ENCODE measurements at regions not wholly inside any gene's neighbourhood (a gene's known extent, or its start where the extent isn't known, plus 50 kb on each side); places are given as distances from the start of the nearest gene placed in this dataset.

DNA sequence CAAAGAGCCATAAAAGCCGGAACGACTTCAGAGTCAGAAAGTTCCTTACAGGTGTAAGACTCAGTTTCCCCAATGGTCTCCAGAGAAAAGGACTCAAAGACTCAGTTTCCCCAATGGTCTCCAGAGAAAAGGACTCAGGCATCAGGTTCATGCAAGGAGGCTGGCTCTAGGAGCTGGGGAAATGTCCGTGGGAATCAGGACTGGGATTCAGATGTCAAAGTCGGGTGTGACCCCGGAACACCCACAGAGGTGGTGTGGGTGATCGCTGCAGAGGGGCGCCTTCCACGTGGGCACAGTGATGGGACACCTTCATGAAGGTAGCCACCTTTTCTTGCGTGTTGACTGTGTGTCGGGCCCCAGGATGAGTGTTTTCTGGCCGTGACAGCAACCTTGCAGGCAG, 340.8 kb downstream of the NPHP4 start:
- no peak for DNase-seq

DNA sequence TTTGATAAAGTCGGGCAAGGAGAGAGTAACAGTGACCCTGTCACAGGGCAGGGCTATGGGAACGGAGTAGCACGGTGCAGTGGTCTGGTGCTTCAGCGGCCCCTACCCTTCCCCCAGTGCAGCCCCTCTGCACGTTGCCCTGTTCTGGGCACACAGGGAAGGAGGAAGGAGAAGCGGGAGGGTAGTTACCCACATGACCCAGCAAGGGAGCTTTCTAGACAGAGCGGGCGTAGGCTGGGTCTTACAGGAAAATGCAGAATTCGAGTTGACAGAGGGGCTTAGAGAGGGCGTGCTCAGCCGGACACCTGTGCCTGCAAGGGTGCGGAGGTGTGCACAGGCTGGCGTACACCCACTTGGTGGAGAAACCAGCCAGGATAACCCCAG, 341.2 kb downstream of the NPHP4 start:
- no peak for DNase-seq

- DNase-seq = no peak
Measured at GRCh38 chr1:5650283-5651026, 341.8 kb downstream of the NPHP4 start.

GRCh38 chr1:5649795-5650194, 342.4 kb downstream of the NPHP4 start:
- no peak for DNase-seq

- no peak for DNase-seq
Measured at GRCh38 chr1:5649166-5649551, 343.1 kb downstream of the NPHP4 start.

GRCh38 chr1:5648410-5649165, 343.6 kb downstream of the NPHP4 start:
- no peak for DNase-seq

GRCh38 chr1:5647234-5647633, 345.0 kb downstream of the NPHP4 start:
- no peak for DNase-seq

DNA sequence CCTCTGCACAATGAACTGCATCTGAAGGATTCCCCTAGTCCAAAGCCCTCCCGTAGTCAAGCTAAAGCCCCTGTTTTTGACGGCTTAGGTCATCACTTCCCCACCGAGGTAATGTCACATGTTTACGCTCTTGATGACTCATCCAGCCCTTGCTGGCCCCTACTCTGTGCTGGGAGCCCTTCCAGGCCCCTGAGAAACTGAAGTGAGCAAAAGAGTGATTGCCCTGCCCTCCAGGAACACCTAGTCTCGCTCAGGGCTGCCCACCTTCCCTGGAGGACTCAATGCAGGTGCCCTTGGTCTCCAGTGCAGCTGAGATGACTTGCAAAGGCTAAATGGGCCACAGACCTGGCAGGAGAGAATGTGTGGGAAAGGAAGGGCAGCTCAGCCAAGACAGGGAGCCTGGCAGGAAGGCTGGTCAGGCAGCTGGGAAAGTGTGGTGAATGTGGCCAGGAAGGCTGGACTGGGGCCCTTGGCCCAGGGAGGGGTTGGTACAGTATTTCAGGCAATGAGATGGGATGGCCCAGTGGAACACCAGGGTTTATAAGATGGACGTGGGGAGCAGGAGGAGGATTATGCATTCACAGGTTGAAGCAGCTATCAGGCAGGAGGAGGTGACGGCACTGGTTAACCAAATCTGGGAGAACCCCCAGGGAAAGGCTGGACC, 345.6 kb downstream of the NPHP4 start:
- no peak for DNase-seq

GRCh38 chr1:5645929-5646328, 346.3 kb downstream of the NPHP4 start:
- DNase-seq = no peak

DNA sequence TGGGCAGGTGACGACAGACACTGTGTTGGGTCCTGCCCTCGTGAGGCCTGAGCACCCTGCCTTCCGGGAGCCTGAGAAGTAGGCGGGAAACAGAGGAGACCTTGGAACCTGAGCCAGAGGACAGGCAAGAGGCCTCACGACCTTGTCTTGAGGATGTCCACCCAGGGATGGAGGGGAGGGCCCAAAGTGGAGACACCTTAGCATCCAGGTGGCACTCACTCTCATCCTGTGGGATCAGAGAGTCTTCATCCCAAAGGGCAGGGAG, 347.2 kb downstream of the NPHP4 start:
- DNase-seq = no peak

DNA sequence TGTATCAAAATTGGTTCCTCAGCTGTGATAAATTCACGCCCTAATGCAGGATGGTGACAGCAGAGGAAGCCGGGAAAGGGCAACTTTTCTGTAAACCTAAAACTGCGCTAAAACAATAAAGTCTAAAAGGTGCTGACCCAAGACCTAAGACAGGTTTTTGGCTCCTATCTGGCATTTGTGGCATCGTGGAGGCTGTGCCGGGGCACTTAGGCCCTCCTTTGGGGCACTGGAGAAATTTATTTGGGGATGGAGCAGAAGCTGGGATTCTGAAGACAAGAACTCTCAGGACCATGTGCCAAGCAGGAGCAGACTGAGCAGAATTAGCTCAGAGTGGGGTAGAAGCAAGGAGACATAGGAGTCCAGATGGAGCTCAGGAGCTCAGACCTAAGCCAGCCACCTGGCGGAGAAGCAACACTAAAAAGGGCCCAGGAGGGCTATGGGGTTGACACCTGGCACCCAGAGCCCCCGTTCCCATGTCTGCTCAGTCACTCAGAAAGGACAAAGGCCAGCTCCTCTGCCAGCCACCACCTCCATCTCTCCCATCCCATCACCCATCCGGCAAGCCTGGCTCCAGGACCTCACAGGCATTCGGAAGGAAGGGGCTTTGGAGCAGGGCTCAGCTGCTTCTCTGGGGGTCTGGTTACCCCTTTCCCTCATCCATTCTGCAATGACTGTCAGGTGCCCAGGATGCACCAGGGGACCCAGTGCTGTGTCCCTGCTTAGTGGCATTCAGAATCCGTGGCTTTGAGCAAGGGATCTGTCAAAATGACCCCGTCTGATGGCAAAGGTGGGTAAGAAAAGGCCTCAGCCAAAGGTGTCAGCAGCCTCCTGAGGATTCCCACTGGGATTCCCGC, 347.7 kb downstream of the NPHP4 start:
- no peak for DNase-seq

- DNase-seq = no peak
Measured at GRCh38 chr1:5643360-5644107, 348.7 kb downstream of the NPHP4 start.

DNA sequence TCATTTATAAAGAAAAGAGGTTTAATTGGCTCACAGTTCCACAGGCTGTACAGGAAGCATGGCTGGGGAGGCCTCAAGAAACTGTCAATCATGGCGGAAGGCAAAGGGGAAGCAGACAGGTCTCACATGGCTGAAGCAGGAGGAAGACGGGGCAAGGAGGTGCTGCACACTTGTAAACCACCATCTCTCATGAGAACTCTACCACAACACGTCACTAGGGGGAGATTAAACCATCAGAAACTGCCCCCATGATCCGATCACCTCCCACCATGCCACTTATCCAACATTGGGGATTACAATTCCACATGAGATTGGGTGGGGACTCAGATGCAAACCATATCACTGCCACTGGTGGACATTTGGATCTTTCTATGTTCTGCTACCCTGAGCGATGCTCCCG, 351.4 kb downstream of the NPHP4 start:
- peak in 1 of 2 experiments; percentile 0 for DNase-seq

DNA sequence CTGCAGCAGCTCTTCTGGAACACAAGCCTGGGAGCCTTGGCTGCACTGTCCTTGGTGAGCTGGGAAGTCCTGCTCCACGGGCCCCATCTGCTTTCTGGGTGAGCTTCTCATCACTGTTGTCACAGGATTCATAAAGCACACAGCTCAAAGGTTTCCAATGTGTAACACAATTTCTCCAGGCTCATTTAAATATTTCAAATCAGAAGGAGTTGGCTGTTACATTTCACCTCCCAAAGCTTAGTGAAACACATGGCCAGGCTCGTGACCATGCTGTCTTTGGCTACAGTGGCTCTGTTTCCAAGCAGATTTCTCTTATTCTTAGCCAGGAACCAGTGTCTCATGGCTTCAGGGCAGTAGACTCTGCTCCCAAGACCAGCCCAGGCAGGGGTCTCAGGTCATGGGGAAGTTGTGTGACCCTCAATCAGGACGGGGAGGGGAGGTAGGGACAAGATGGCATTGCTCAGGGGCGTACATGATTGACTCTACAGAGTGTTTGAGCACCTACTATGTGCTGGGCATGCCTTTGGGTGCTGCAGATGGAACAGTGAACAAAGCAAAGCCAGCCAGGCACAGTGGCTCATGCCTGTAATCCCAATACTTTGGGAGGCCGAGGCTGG, 353.0 kb downstream of the NPHP4 start:
- no peak for DNase-seq

DNA sequence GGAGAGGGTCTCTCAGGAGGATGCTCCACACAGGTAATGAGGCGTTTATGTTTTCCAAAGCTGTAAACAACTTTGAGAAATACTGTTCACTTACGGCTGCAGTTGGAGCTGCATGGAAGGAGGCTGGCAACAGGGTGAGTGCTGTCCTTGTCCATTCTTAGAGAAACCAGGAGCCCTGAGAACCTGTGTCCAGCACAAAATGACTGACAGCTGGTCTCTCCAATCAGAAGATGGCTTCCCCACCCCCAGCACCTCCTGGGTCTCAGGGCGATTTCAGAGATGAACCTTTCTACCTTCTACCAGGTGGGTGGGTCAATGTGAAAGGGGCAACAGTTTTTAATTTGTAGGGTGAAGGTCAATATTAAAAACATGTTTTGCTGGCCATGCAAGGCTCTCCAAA, 353.6 kb downstream of the NPHP4 start:
- DNase-seq = no peak

DNA sequence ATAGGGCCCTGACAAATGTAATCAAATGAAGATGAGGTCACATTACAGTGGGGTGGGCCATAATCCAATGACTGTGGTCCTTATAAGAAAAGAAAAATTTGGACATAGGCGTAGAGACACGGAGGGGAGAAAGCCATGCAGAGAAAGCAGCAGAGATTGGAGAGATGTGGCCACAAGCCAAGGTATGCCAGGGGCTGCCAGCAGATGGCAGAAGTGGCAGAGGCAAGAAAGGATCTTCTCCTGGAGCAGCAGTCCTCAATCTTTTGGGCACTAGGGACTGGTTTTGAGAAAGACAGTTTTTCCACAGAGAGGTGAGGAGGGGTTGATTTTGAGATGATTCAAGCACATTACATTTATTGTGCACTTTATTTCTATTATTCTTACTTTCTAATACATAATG, 355.1 kb downstream of the NPHP4 start:
- DNase-seq = peak in 1 of 2 experiments; percentile 19

DNA sequence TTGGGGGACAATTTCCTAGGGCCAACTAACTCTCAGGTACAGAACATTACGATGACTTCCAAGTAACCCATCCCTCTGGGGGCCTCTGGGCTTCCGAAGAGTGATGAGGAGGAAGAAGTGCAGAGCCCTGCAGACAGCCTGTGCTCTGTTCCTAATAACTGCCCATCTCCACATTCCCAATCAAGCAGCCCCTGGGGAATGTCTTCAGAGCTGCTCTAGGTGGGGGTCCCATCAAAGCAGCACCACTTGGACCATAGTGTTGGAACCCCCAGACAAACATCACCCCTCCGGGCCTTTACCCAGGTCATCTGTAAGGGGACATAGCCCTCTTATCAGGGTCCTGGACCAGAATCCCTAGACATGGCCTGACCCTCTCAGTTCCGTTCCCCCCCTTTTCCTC, 357.3 kb downstream of the NPHP4 start:
- no peak for DNase-seq

DNA sequence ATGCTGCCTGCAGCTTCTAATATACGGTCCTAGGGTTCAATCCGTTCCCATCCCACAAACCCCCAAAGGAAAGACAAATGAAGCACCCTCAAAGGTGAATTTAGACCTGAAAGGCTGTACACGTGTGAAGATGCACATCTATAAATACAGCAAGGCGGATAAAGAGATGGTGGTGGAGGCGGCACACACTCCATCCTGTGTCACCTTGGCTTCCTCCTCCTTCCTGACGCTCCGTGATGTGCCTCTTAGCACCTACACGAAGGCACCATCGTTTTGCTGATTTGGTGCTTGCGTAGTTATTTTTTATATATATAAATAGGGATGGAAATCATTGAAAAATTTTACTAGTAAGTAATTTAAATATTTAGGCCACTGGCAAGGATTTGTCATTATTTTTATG, 359.4 kb downstream of the NPHP4 start:
- no peak for DNase-seq

GRCh38 chr1:5632224-5632623, 360.0 kb downstream of the NPHP4 start:
- DNase-seq = no peak

DNA sequence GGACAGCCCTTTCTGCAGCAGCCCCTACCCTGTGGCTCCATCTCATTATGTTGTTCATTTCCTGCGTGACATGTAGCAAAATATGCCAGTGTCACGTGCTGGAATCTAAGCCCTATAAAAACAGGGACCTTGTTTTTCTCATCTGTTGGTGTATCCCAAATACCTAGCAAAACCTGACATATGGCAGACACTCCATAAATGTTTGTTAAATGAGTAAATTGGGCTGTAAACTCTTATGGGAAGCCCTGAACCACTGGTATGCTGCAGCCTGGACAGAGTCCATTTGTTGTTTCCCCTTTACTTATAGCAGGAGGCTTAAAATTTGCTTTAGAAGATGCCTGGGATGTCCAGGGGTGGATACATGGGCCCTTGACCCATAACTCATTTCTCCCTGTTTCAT, 363.8 kb downstream of the NPHP4 start:
- no peak for DNase-seq

GRCh38 chr1:5623399-5623798, 368.8 kb downstream of the NPHP4 start:
- no peak for DNase-seq

DNA sequence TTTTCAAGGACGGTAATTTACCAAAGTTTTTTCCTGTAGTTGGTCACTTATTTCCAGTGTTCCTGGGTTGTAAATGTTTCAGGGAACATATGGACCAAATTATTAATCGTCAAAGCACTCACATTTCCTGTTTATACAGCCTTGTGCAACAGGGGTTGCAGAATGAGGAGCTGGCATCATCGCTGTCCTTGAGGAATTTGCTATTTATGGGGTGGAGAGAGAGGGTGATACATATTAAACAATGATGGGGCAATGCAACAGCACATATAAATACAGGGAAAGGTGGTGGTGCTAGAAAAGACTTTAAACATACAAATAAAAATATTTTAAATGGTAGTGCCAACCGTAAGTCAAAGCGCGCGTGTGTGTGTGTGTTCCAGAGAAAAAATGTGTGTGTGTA, 369.8 kb downstream of the NPHP4 start:
- DNase-seq = no peak
